Right ventricle myocardium inferior (tissue), 1 donor: ENCODE measurements at regions not wholly inside any gene's neighbourhood (a gene's known extent, or its start where the extent isn't known, plus 50 kb on each side); places are given as distances from the start of the nearest gene placed in this dataset.

Experiments used
- ATAC-seq: fragments of 200-7000 bp; cut with Tn5 transposase; one replicate; pipeline ENCODE4 v1.9.1; 2020; ENCODE audit warnings: mild to moderate bottlenecking, moderate library complexity
- DNase-seq: peaks from one replicate; pipeline ENCODE4 v3.0.0; 2021; ENCODE audit errors: missing footprints
- intact Hi-C: fragments of 100-400 bp; cut with DNase I; formaldehyde crosslinking; loops from one replicate; pipeline ENCODE4 v1.11.0; 2022
- donor health status: DM: no; HTN: yes; CAD: no; lungs with severe emphysema.

GRCh38 chr9:115944166-115944948 is 209.2 kb upstream of the PAPPA start:
- DNase-seq, result peak; percentile 86
- peak; percentile 97 for ATAC-seq
- intact Hi-C loops, result loop anchor here (2.0 to 5.0 kb wide), 2 partner anchors 20 to 143 kb away; no protein-coding TSS in a partner anchor

GRCh38 chr9:115945009-115945431 is 208.6 kb upstream of the PAPPA start:
- intact Hi-C loops, result loop anchor here (2.0 kb wide), 1 partner anchor 20 kb away; no protein-coding TSS in a partner anchor
- peak; percentile 48 for ATAC-seq
- peak; percentile 59 for DNase-seq

- intact Hi-C loops, result no loop called here
- DNase-seq (no peak), ATAC-seq (no peak)
Measured at GRCh38 chr9:115946530-115946929, 207.1 kb upstream of the PAPPA start.

- ATAC-seq (no peak), DNase-seq (no peak)
- intact Hi-C loops, result no loop called here
Measured at GRCh38 chr9:115951977-115952376, 201.6 kb upstream of the PAPPA start.

GRCh38 chr9:115952430-115953292 is 200.9 kb upstream of the PAPPA start:
- intact Hi-C loops, result no loop called here
- ATAC-seq (no peak), DNase-seq (no peak)

GRCh38 chr9:115956371-115956770 is 197.2 kb upstream of the PAPPA start:
- ATAC-seq (no peak), DNase-seq (no peak)
- intact Hi-C loops, result no loop called here

GRCh38 chr9:115957585-115957984 is 196.0 kb upstream of the PAPPA start:
- ATAC-seq (no peak), DNase-seq (no peak)
- intact Hi-C loops, result no loop called here

GRCh38 chr9:115964710-115965347 is 188.8 kb upstream of the PAPPA start:
- intact Hi-C loops, result no loop called here
- no peak for ATAC-seq
- no peak for DNase-seq

- intact Hi-C loops, result no loop called here
- no peak for DNase-seq
Measured at GRCh38 chr9:115966660-115967059, 186.9 kb upstream of the PAPPA start.

GRCh38 chr9:115969096-115969495 is 184.5 kb upstream of the PAPPA start:
- no peak for ATAC-seq
- intact Hi-C loops, result no loop called here
- DNase-seq, result no peak

More at GRCh38 chr9:115966660-115967059, 186.9 kb upstream of the PAPPA start:
- no peak for ATAC-seq

- ATAC-seq (no peak), DNase-seq (no peak)
- intact Hi-C loops, result no loop called here
Measured at GRCh38 chr9:115972362-115972761, 181.2 kb upstream of the PAPPA start.

- intact Hi-C loops, result no loop called here
- DNase-seq (no peak), ATAC-seq (no peak)
Measured at GRCh38 chr9:115972843-115973595, 180.6 kb upstream of the PAPPA start.

GRCh38 chr9:115976781-115977180 is 176.8 kb upstream of the PAPPA start:
- intact Hi-C loops, result no loop called here
- ATAC-seq (no peak), DNase-seq (no peak)

GRCh38 chr9:115978091-115978490 is 175.5 kb upstream of the PAPPA start:
- intact Hi-C loops, result no loop called here
- ATAC-seq (no peak), DNase-seq (no peak)

GRCh38 chr9:115978659-115979096 is 174.9 kb upstream of the PAPPA start:
- ATAC-seq (no peak), DNase-seq (no peak)
- intact Hi-C loops, result no loop called here

- ATAC-seq, result no peak
- no peak for DNase-seq
- intact Hi-C loops, result no loop called here
Measured at GRCh38 chr9:115980054-115980453, 173.5 kb upstream of the PAPPA start.

- DNase-seq (no peak), ATAC-seq (no peak)
- intact Hi-C loops, result no loop called here
Measured at GRCh38 chr9:115980502-115980901, 173.1 kb upstream of the PAPPA start.

GRCh38 chr9:115980976-115981375 is 172.6 kb upstream of the PAPPA start:
- no peak for ATAC-seq
- intact Hi-C loops, result no loop called here
- no peak for DNase-seq

GRCh38 chr9:115983366-115983765 is 170.2 kb upstream of the PAPPA start:
- DNase-seq (no peak), ATAC-seq (no peak)
- intact Hi-C loops, result no loop called here
